ENCODE measurements at regions not wholly inside any gene's neighbourhood (a gene's known extent, or its start where the extent isn't known, plus 50 kb on each side); places are given as distances from the start of the nearest gene placed in this dataset.

- Mint-ChIP-seq H3K27ac (no peak overlapping the region), H3K4me3 (no peak overlapping the region), H3K27me3 (ENCODE audit: low read depth) (peaks cover 46% of the 10 kb centered on the region), H3K36me3 (ENCODE audit: low read depth) (no peaks in the 10 kb centered on the region), H3K4me1 (peaks cover 44% of the 10 kb centered on the region), H3K9me3 (no peaks in the 10 kb centered on the region)
- TF ChIP-seq CTCF (IDR thresholded peaks at IDR 0.05; ENCODE audit: unreplicated experiment in 3 of 3), result no peak
Observed at GRCh38 chr10:110358278-110358677, 53.6 kb upstream of the SMNDC1 start.

- no peaks in the 10 kb centered on the region for H3K36me3 Mint-ChIP-seq (ENCODE audit: low read depth)
- H3K27me3 Mint-ChIP-seq (ENCODE audit: low read depth), result peaks cover 40% of the 10 kb centered on the region
- peaks cover 38% of the 10 kb centered on the region for H3K4me1 Mint-ChIP-seq
- H3K27ac Mint-ChIP-seq, result no peak overlapping the region
- no peak for TF ChIP-seq CTCF (IDR thresholded peaks at IDR 0.05; ENCODE audit: unreplicated experiment in 3 of 3)
- no peak overlapping the region for H3K4me3 Mint-ChIP-seq
- no peaks in the 10 kb centered on the region for H3K9me3 Mint-ChIP-seq
Observed at GRCh38 chr10:110358869-110359629, 54.3 kb upstream of the SMNDC1 start.

- Mint-ChIP-seq H3K9me3 (no peaks in the 10 kb centered on the region), H3K27me3 (ENCODE audit: low read depth) (peaks cover 26% of the 10 kb centered on the region), H3K36me3 (ENCODE audit: low read depth) (no peaks in the 10 kb centered on the region), H3K4me3 (no peak overlapping the region), H3K27ac (no peak overlapping the region), H3K4me1 (peaks cover 24% of the 10 kb centered on the region)
- TF ChIP-seq CTCF (IDR thresholded peaks at IDR 0.05; ENCODE audit: unreplicated experiment in 3 of 3), result no peak
Observed at GRCh38 chr10:110360857-110361474, 56.2 kb upstream of the SMNDC1 start.

GRCh38 chr10:110361800-110362456 is 57.2 kb upstream of the SMNDC1 start:
- no peak for TF ChIP-seq CTCF (IDR thresholded peaks at IDR 0.05; ENCODE audit: unreplicated experiment in 3 of 3)
- H3K4me1 Mint-ChIP-seq, result peaks cover 17% of the 10 kb centered on the region
- no peaks in the 10 kb centered on the region for H3K36me3 Mint-ChIP-seq (ENCODE audit: low read depth)
- no peaks in the 10 kb centered on the region for H3K9me3 Mint-ChIP-seq
- H3K4me3 Mint-ChIP-seq, result no peak overlapping the region
- peaks cover 22% of the 10 kb centered on the region for H3K27me3 Mint-ChIP-seq (ENCODE audit: low read depth)
- H3K27ac Mint-ChIP-seq, result no peak overlapping the region

- Mint-ChIP-seq H3K27ac (no peak overlapping the region), H3K27me3 (ENCODE audit: low read depth) (peaks cover 4% of the 10 kb centered on the region), H3K4me1 (peaks cover 4% of the 10 kb centered on the region), H3K4me3 (no peak overlapping the region), H3K36me3 (ENCODE audit: low read depth) (no peaks in the 10 kb centered on the region), H3K9me3 (no peaks in the 10 kb centered on the region)
- no peak for TF ChIP-seq CTCF (IDR thresholded peaks at IDR 0.05; ENCODE audit: unreplicated experiment in 3 of 3)
Observed at GRCh38 chr10:110363572-110364411, 59.1 kb upstream of the SMNDC1 start.

All from nephron (organoid).